ENCODE measurements at regions not wholly inside any gene's neighbourhood (a gene's known extent, or its start where the extent isn't known, plus 50 kb on each side); places are given as distances from the start of the nearest gene placed in this dataset.

DNA sequence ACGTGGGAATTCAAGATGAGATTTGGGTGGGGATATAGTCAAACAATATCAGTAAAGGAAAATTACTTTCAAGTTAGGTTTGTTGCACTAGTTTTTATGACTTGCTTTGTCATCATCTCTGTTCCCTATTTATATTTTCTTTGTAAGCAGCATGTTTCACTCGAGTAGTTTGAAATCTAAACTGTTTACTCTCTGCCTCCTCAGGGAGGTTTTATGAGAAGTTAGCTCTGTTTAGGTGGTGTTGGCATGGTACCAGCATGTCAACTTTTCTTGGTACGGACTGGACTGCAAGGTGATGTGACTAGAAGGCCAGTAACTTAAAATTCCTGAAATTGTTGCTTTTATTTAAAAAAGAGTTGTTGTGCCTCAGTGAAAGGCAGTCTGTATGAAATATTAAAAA lies 59.2 kb upstream of the MTPN start:
- DNase-seq (ENCODE audit: insufficient read length, low spot score) (no peak), FAIRE-seq (no peak)
- TF ChIP-seq, protein P1, sequence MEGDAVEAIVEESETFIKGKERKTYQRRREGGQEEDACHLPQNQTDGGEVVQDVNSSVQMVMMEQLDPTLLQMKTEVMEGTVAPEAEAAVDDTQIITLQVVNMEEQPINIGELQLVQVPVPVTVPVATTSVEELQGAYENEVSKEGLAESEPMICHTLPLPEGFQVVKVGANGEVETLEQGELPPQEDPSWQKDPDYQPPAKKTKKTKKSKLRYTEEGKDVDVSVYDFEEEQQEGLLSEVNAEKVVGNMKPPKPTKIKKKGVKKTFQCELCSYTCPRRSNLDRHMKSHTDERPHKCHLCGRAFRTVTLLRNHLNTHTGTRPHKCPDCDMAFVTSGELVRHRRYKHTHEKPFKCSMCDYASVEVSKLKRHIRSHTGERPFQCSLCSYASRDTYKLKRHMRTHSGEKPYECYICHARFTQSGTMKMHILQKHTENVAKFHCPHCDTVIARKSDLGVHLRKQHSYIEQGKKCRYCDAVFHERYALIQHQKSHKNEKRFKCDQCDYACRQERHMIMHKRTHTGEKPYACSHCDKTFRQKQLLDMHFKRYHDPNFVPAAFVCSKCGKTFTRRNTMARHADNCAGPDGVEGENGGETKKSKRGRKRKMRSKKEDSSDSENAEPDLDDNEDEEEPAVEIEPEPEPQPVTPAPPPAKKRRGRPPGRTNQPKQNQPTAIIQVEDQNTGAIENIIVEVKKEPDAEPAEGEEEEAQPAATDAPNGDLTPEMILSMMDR (IDR thresholded peaks at IDR 0.05; ENCODE audit: insufficient read depth, missing control alignments), result no peak

DNA sequence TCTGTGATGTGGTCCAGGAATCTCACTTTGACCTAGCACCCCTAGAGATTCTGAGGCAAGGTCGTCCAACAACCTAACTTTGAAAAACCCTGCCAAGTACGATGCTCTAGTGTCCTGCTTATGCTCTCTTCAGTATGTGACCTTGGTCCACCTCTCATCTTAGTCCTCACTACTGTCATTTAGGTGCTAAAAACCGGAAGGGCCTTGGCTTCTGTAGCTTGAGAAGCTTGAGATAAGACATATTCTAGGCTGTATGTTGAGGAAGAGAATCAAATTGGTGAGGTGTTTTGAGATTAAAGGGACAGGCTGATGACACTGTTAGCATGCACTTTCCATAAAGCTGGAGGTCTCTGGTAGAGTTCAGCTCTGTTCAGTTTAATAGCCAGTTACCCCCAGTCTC lies 57.0 kb upstream of the MTPN start:
- TF ChIP-seq, protein P1 (IDR thresholded peaks at IDR 0.05; ENCODE audit: insufficient read depth, missing control alignments), result no peak
- DNase-seq (ENCODE audit: insufficient read length, low spot score) (no peak), FAIRE-seq (no peak)

DNA sequence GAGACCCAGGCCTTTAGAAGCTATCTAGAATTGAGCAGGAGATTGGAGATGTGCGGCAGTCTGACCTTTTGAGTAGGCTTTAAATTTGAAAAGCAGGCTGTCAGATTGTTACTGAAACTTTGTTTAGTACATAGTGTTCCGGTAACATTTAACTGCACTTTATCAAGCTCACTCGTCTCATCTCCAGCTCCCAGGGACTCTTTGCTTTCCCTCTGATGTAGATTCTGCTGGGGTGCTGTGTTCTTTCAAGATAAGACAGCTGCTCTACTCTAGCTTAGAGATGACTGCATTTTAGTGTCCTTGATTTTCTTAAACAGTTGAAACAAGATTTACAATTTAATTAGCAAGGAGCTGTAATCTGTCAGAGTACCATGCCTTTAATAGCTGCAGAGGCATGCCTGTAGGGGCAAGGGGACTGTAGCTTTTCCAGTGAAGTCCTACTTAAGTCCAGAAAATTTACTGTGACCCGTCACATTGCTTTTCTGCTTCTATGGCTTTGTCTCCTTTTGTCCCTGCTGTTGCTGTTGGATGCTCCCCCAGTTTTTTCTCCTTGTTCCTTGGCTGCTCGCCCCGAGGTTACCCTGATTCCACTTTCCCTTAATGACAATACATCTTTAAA lies 56.4 kb upstream of the MTPN start:
- DNase-seq (ENCODE audit: insufficient read length, low spot score), result no peak
- TF ChIP-seq, protein P1 (IDR thresholded peaks at IDR 0.05; ENCODE audit: insufficient read depth, missing control alignments), result no peak
- no peak for FAIRE-seq

DNA sequence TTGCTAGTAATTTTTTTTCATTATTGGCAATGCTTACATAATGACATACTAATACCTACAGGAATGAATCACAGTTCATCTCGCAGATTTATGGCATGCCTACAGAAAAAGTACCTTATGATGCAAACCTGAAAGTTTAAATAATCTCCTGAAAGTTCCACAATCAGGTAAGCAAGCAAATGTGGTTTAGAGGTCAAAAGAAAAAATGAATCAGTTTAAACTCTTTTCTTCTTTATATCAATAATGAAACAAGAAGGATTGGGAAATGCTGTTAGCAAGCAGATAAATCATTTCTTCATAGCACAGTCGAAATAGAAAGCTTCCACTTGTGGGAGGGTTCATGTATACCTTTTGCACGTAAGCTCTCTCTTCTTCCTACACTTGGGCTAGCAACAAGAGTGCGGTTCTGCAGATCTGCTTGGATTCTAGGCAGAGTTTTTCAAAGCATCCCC lies 53.7 kb upstream of the MTPN start:
- TF ChIP-seq, protein P1 (IDR thresholded peaks at IDR 0.05; ENCODE audit: insufficient read depth, missing control alignments), result no peak
- DNase-seq (ENCODE audit: insufficient read length, low spot score) (no peak), FAIRE-seq (no peak)

DNA sequence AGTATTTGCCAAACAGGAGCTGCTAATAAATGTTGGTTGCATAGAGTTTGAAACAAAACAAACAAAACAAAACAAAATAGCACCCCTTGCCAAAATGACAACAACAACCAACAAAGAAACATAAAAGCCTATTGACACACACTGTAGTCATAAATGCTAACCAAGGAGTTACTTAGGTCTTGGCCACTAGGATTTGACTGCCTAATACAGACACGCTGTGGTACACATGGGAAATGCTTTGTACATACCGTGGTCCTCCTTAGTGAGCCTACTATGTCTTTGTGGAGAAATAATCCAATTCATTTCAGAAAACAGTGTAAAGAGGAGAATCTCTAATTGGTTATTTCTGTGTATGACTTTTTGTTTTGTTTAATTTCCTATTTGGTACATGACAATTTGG lies 53.2 kb upstream of the MTPN start:
- TF ChIP-seq, protein P1 (IDR thresholded peaks at IDR 0.05; ENCODE audit: insufficient read depth, missing control alignments), result no peak
- FAIRE-seq, result no peak
- no peak for DNase-seq (ENCODE audit: insufficient read length, low spot score)

DNA sequence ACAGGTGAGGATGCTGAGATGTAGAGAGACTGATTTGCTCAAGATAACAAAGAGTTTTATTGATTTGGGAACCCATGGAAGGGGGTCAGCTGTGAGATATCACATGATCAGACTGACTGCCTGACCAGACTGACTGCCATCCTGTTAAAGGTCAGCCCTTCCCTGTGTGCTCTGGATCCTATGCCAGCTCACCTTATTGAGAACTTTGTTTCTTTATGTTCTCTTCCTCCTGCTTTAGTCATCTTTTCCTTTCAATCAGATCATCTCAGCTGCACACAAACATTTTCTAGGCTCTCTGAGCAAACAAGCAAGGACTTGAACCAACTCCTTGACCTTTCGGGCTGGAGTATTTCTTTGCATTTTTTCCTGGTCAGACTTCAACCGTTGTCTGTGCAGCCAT lies 50.0 kb upstream of the MTPN start:
- DNase-seq (ENCODE audit: insufficient read length, low spot score), result no peak
- TF ChIP-seq, protein P1 (IDR thresholded peaks at IDR 0.05; ENCODE audit: insufficient read depth, missing control alignments), result no peak
- FAIRE-seq, result no peak

Data from D721Med (cell line).